GM12878 (cell line): ENCODE measurements at regions not wholly inside any gene's neighbourhood (a gene's known extent, or its start where the extent isn't known, plus 50 kb on each side); places are given as distances from the start of the nearest gene placed in this dataset.

Experiments
- ATAC-seq: fragments of 200-7000 bp; cut with Tn5 transposase; 3 replicates; pipeline ENCODE4 v1.9.1; 2020; ENCODE audit warnings: mild to moderate bottlenecking, moderate library complexity
- BruUV-seq: library from RNA; stranded (reverse); fragments of 400-500 nt; replicated peaks from 2 replicates; lab custom pipeline; 2021; lab: Mats Ljungman, UMichigan
- CTCF ChIA-PET: fragments of 300-600 bp; sonication (Branson Sonifier 250); formaldehyde crosslinking; extraction: SDS; loops from one replicate; lab custom pipeline; 2021; ENCODE audit warnings: inconsistent platforms; lab: Yijun Ruan, JAX
- POLR2A ChIA-PET: fragments of 350-600 bp; formaldehyde crosslinking; extraction: SDS; loops from one replicate; lab custom pipeline; 2021; ENCODE audit warnings: inconsistent platforms; lab: Charles Lee
- RAD21 ChIA-PET: fragments of 300-600 bp; sonication (Branson Sonifier 250); formaldehyde crosslinking; loops from one replicate; lab custom pipeline; 2023; ENCODE audit warnings: antibody characterized with exemption; ENCODE audit not compliant: unreplicated experiment; lab: Charles Lee
- SMC1A ChIA-PET: fragments of 300-600 bp; sonication (Branson Sonifier 250); formaldehyde crosslinking; loops from one replicate; lab custom pipeline; 2023; ENCODE audit not compliant: unreplicated experiment, uncharacterized antibody; lab: Charles Lee
- DNase-seq: peaks from one replicate; pipeline ENCODE4 v3.0.0-alpha.2; 2011; ENCODE audit warnings: low read depth, low spot score
- FAIRE-seq: peaks from 3 replicates; lab custom pipeline; 2011; peaks lifted over from hg19 to GRCh38; lab: Jason Lieb, UNC
- H2AFZ ChIP-seq: 2 replicates; pipeline ENCODE4 v1.6.0; 2011; ENCODE audit warnings: low read depth, low read length, control low read depth; ENCODE audit not compliant: control insufficient read depth
- H3K27ac ChIP-seq: 2 replicates; pipeline ENCODE4 v1.5.1; 2011; ENCODE audit warnings: control low read depth; ENCODE audit not compliant: control insufficient read depth, insufficient read depth
- H3K27me3 ChIP-seq, 2 experiments: replicated peaks in 1 of 2; 2 replicates each; pipeline versions ENCODE4 v1.6.0 to v1.6.1; 2011; ENCODE audit warnings: low read length in 1 of 2; ENCODE audit not compliant: control insufficient read depth in 2 of 2, insufficient read depth in 2 of 2
- H3K36me3 ChIP-seq, 2 experiments: 2 replicates each; pipeline ENCODE4 v1.5.1; 2011; ENCODE audit warnings: low read length in 1 of 2; ENCODE audit not compliant: control insufficient read depth in 2 of 2, insufficient read depth in 2 of 2
- H3K4me1 ChIP-seq: 2 replicates; pipeline ENCODE4 v1.6.1; 2011; ENCODE audit warnings: mild to moderate bottlenecking, low read length, moderate library complexity, mixed read lengths; ENCODE audit not compliant: control insufficient read depth, insufficient read depth
- H3K4me2 ChIP-seq: 2 replicates; pipeline ENCODE4 v1.6.0; 2011; ENCODE audit warnings: control low read depth; ENCODE audit not compliant: control insufficient read depth, insufficient read depth
- H3K4me3 ChIP-seq: fragments of 200-600 bp; sonication (generic); 2 replicates; pipeline ENCODE4 v1.5.1; 2016
- H3K79me2 ChIP-seq: 2 replicates; pipeline ENCODE4 v1.6.0; 2011; ENCODE audit warnings: low read length; ENCODE audit not compliant: control insufficient read depth, insufficient read depth
- H3K9ac ChIP-seq: 2 replicates; pipeline ENCODE4 v1.8.0; 2011; ENCODE audit warnings: low read length, control low read depth, mixed read lengths; ENCODE audit not compliant: control insufficient read depth, insufficient read depth
- H3K9me3 ChIP-seq: replicated peaks from 3 replicates; pipeline ENCODE4 v1.5.1; 2011; ENCODE audit warnings: mild to moderate bottlenecking, low read length; ENCODE audit not compliant: control insufficient read depth, insufficient read depth
- H4K20me1 ChIP-seq: 2 replicates; pipeline ENCODE4 v1.6.0; 2011; ENCODE audit not compliant: control insufficient read depth, insufficient read depth
- BMI1 ChIP-seq: fragments of 450-650 bp; IDR thresholded peaks from 2 replicates; pipeline ENCODE4 v1.6.1; 2016; ENCODE audit warnings: mild to moderate bottlenecking, moderate library complexity, borderline replicate concordance
- CHD1 ChIP-seq: IDR thresholded peaks from 2 replicates; pipeline ENCODE4 v1.6.1; 2012; ENCODE audit warnings: low read depth, low read length, improper control_type of control experiment
- IKZF2 ChIP-seq, 2 experiments: fragments of 450-650 bp; IDR thresholded peaks; 2 replicates each; pipeline ENCODE4 v1.6.1; 2017; ENCODE audit warnings: mild to moderate bottlenecking in 2 of 2, moderate library complexity in 2 of 2
- KLF5 ChIP-seq: fragments of 450-650 bp; IDR thresholded peaks from 2 replicates; pipeline ENCODE4 v1.6.1; 2014; ENCODE audit warnings: mild to moderate bottlenecking; ENCODE audit not compliant: partially characterized antibody
- NFYA ChIP-seq: IDR thresholded peaks from 2 replicates; pipeline ENCODE4 v1.6.1; 2011; ENCODE audit warnings: low read depth, mild to moderate bottlenecking, low read length, improper control_type of control experiment, borderline replicate concordance
- PAX8 ChIP-seq: fragments of 450-650 bp; IDR thresholded peaks from 2 replicates; pipeline ENCODE4 v1.6.1; 2017; ENCODE audit warnings: mild to moderate bottlenecking, moderate library complexity
- RUNX3 ChIP-seq: IDR thresholded peaks from 2 replicates; pipeline ENCODE4 v1.6.1; 2012; ENCODE audit warnings: low read length, inconsistent platforms
- SP1 ChIP-seq: IDR thresholded peaks from one replicate; pipeline ENCODE4 v1.6.1; 2011; ENCODE audit warnings: low read depth, low read length
- STAT3 ChIP-seq: IDR thresholded peaks from 2 replicates; pipeline ENCODE4 v1.6.1; 2011; ENCODE audit warnings: low read depth, low read length, improper control_type of control experiment
- TAF1 ChIP-seq: IDR thresholded peaks from 2 replicates; pipeline ENCODE4 v1.6.1; 2011; ENCODE audit warnings: mild to moderate bottlenecking, low read depth, low read length, borderline replicate concordance
- ZNF622 ChIP-seq: fragments of 450-650 bp; IDR thresholded peaks from 2 replicates; pipeline ENCODE4 v1.6.1; 2017; ENCODE audit warnings: mild to moderate bottlenecking, inconsistent platforms
- WGBS: methylation state at CpG from one replicate; pipeline ENCODE4 v1.1.6; 2016; ENCODE audit warnings: low lambda C conversion rate; ENCODE audit not compliant: insufficient replicate concordance, insufficient coverage; ENCODE audit errors: missing lambda C conversion rate; 5-methylcytosine and 5-hydroxymethylcytosine counted together
- in situ Hi-C: fragments of 300-500 bp; cut with MboI; formaldehyde crosslinking; loops from 9 replicates; pipeline ENCODE4 v1.14.3; 2018; ENCODE audit warnings: mixed read lengths
- intact Hi-C: fragments of 100-400 bp; cut with micrococcal nuclease; formaldehyde crosslinking; loops from one replicate; pipeline ENCODE4 v1.14.2; 2022; ENCODE audit not compliant: unreplicated experiment
- TF ChIP-seq, protein P1 (sequence below): IDR thresholded peaks from 2 replicates; pipeline ENCODE4 v1.6.1; 2011; ENCODE audit warnings: borderline replicate concordance, low read depth, mild to moderate bottlenecking, moderate library complexity, mixed read lengths, low read length; ENCODE audit not compliant: insufficient read depth; ENCODE audit errors: extremely low read length
- TF ChIP-seq, protein P2 (sequence below): fragments of 450-650 bp; formaldehyde crosslinking; IDR thresholded peaks from 2 replicates; pipeline ENCODE4 v1.5.0; 2022; ENCODE audit warnings: mild to moderate bottlenecking, missing genetic modification characterization

DNA sequence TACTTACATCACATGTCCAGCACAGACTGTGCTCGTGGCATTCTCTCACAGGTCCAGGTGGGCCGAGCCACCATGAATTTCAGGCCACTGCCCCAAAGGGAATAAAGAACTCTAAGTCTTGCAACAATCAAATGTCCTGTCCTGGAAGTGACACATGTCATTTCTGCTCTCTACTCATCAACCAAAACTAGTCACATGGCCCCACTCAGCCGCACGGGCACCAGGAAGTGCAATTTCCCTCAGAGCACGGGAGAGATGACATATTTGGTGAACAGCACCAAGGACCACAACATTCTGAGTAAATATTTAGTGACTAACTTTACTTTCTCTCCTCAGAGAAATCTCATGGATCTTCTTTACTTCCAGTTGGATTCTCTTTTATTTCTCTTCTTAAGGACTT lies 131.1 kb upstream of the TUT7 start:
- no peak overlapping the region for H3K4me2 ChIP-seq
- no peaks in the 10 kb centered on the region for H3K79me2 ChIP-seq
- no peak overlapping the region for H3K4me3 ChIP-seq
- H3K4me1 ChIP-seq = no peaks in the 10 kb centered on the region
- H3K9me3 ChIP-seq = no peaks in the 10 kb centered on the region
- H2AFZ ChIP-seq = peak overlapping the region; percentile 55
- H3K27me3 ChIP-seq = no peaks in the 10 kb centered on the region
- no peak overlapping the region for H3K27ac ChIP-seq
- H3K9ac ChIP-seq = no peak overlapping the region
- in situ Hi-C loops (loop anchor here (5.0 kb wide), 1 partner anchor 842 kb away; no protein-coding TSS in a partner anchor), intact Hi-C loops (loop anchor here (10.0 kb wide), 1 partner anchor 619 kb away; no protein-coding TSS in a partner anchor)
- ATAC-seq (peak; percentile 46; the same call in 1 of the 3 replicates), DNase-seq (no peak), FAIRE-seq (no peak)
- 21% methylated on average over 5 of the region's 5 CpGs for WGBS
- no peaks in the 10 kb centered on the region for H3K36me3 ChIP-seq
- H4K20me1 ChIP-seq = no peaks in the 10 kb centered on the region
- TF ChIP-seq, protein P1, sequence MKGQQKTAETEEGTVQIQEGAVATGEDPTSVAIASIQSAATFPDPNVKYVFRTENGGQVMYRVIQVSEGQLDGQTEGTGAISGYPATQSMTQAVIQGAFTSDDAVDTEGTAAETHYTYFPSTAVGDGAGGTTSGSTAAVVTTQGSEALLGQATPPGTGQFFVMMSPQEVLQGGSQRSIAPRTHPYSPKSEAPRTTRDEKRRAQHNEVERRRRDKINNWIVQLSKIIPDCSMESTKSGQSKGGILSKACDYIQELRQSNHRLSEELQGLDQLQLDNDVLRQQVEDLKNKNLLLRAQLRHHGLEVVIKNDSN = peak; percentile 25
- no peak for TF ChIP-seq NFYA
- TF ChIP-seq KLF5 = no peak
- CTCF ChIA-PET = interaction anchor here (1.5 kb wide), 1 partner anchor 283 kb away, joined by 3 read pairs; no protein-coding TSS in a partner anchor
- no TSS peak for BruUV-seq
- POLR2A ChIA-PET = no interaction called here
- RAD21 ChIA-PET = no interaction called here
- SMC1A ChIA-PET = interaction anchor here (0.8 to 1.7 kb wide), 2 partner anchors 38 to 55 kb away, joined by 3 read pairs; no protein-coding TSS in a partner anchor

DNA sequence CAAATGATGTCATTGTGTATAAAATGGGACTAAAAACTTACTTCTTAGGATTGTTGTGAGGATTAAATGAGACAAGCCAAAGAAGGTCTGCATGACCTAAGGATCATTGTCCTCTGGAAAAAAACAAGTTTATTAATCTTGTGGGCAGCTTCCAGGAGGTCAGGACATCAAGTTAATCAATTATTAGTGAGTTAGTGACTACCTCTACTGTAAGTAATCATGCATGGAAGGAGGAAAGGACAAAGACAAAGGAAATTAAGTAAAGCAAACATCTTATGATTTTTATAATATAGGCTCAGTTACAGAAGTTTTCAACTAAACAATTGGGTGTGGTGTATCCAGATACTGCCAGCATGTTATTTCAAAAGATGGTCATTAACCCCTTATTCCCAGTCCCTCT lies 129.3 kb upstream of the TUT7 start:
- in situ Hi-C loops (no loop called here), intact Hi-C loops (loop anchor here (10.0 kb wide), 1 partner anchor 621 kb away; no protein-coding TSS in a partner anchor)
- Histone ChIP-seq H4K20me1 (no peaks in the 10 kb centered on the region), H3K27me3 (no peaks in the 10 kb centered on the region), H3K79me2 (no peaks in the 10 kb centered on the region), H3K36me3 (no peaks in the 10 kb centered on the region), H3K4me2 (no peak overlapping the region), H3K4me3 (no peak overlapping the region)
- no peak for DNase-seq
- SMC1A ChIA-PET = interaction anchor here (0.6 kb wide), 1 partner anchor 1710 kb away, joined by 4 read pairs; no protein-coding TSS in a partner anchor
- RAD21 ChIA-PET = no interaction called here
- POLR2A ChIA-PET = no interaction called here
- TF ChIP-seq RUNX3 (no peak), TAF1 (no peak), CHD1 (no peak), SP1 (no peak), ZNF622 (no peak), PAX8 (no peak), BMI1 (no peak), IKZF2 (IDR thresholded peaks at IDR 0.05) (no peak), STAT3 (no peak)
- TF ChIP-seq, protein P2, sequence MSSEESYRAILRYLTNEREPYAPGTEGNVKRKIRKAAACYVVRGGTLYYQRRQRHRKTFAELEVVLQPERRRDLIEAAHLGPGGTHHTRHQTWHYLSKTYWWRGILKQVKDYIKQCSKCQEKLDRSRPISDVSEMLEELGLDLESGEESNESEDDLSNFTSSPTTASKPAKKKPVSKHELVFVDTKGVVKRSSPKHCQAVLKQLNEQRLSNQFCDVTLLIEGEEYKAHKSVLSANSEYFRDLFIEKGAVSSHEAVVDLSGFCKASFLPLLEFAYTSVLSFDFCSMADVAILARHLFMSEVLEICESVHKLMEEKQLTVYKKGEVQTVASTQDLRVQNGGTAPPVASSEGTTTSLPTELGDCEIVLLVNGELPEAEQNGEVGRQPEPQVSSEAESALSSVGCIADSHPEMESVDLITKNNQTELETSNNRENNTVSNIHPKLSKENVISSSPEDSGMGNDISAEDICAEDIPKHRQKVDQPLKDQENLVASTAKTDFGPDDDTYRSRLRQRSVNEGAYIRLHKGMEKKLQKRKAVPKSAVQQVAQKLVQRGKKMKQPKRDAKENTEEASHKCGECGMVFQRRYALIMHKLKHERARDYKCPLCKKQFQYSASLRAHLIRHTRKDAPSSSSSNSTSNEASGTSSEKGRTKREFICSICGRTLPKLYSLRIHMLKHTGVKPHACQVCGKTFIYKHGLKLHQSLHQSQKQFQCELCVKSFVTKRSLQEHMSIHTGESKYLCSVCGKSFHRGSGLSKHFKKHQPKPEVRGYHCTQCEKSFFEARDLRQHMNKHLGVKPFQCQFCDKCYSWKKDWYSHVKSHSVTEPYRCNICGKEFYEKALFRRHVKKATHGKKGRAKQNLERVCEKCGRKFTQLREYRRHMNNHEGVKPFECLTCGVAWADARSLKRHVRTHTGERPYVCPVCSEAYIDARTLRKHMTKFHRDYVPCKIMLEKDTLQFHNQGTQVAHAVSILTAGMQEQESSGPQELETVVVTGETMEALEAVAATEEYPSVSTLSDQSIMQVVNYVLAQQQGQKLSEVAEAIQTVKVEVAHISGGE (CRISPR knock-in tag) = no peak
- TF ChIP-seq, all 136 proteins: peak for 0
- H3K27ac ChIP-seq = no peak overlapping the region
- ATAC-seq (no peak), FAIRE-seq (no peak)
- H3K9me3 ChIP-seq = no peaks in the 10 kb centered on the region
- no peak overlapping the region for H2AFZ ChIP-seq
- no TSS peak for BruUV-seq
- no peak overlapping the region for H3K9ac ChIP-seq
- no peaks in the 10 kb centered on the region for H3K4me1 ChIP-seq
- CTCF ChIA-PET = interaction anchor here (0.6 kb wide), 1 partner anchor 840 kb away, joined by 3 read pairs; no protein-coding TSS in a partner anchor
